MM.1S (cell line): ENCODE measurements at regions not wholly inside any gene's neighbourhood (a gene's known extent, or its start where the extent isn't known, plus 50 kb on each side); places are given as distances from the start of the nearest gene placed in this dataset.

Experiments used
- DNase-seq: peaks from one replicate; pipeline ENCODE4 v3.0.0-alpha.2; 2015
- H2AFZ ChIP-seq: fragments of 300-600 bp; sonication (generic); 2 replicates; pipeline ENCODE4 v1.6.0; 2016; ENCODE audit warnings: antibody characterized with exemption, low read length
- H3F3A ChIP-seq: fragments of 300-600 bp; sonication (generic); 2 replicates; pipeline ENCODE4 v1.6.1; 2016; ENCODE audit warnings: mild to moderate bottlenecking, antibody characterized with exemption, low read length, moderate library complexity, mixed read lengths; ENCODE audit not compliant: insufficient read depth
- H3K27ac ChIP-seq: fragments of 300-600 bp; sonication (generic); 2 replicates; pipeline ENCODE4 v1.5.1; 2016; ENCODE audit warnings: mild to moderate bottlenecking, low read length
- H3K27me3 ChIP-seq: fragments of 300-600 bp; sonication (generic); replicated peaks from 2 replicates; pipeline ENCODE4 v1.6.0; 2016; ENCODE audit warnings: low read length; ENCODE audit not compliant: insufficient read depth
- H3K36me3 ChIP-seq: fragments of 300-600 bp; sonication (generic); replicated peaks from 2 replicates; pipeline ENCODE4 v1.6.1; 2016; ENCODE audit warnings: mild to moderate bottlenecking, low read length, mixed read lengths; ENCODE audit not compliant: insufficient read depth
- H3K4me1 ChIP-seq: fragments of 300-600 bp; sonication (generic); 2 replicates; pipeline ENCODE4 v1.6.1; 2016; ENCODE audit warnings: low read length, mixed read lengths
- H3K4me2 ChIP-seq: fragments of 300-600 bp; sonication (generic); 2 replicates; pipeline ENCODE4 v1.6.0; 2016; ENCODE audit warnings: low read depth, low read length
- H3K4me3 ChIP-seq: fragments of 300-600 bp; sonication (generic); 2 replicates; pipeline ENCODE4 v1.5.1; 2016; ENCODE audit warnings: low read length, mixed read lengths
- H3K79me2 ChIP-seq: fragments of 300-600 bp; sonication (generic); 2 replicates; pipeline ENCODE4 v1.6.1; 2016; ENCODE audit warnings: mixed run types, low read length, mixed read lengths
- H3K9ac ChIP-seq: fragments of 300-600 bp; sonication (generic); 2 replicates; pipeline ENCODE4 v1.6.1; 2016; ENCODE audit warnings: low read length, mixed read lengths
- H3K9me2 ChIP-seq: fragments of 300-600 bp; sonication (generic); replicated peaks from 2 replicates; pipeline ENCODE4 v1.6.1; 2016; ENCODE audit warnings: mild to moderate bottlenecking, low read length, mixed read lengths; ENCODE audit not compliant: insufficient read depth
- H3K9me3 ChIP-seq: fragments of 300-600 bp; sonication (generic); replicated peaks from 2 replicates; pipeline ENCODE4 v1.6.1; 2016; ENCODE audit warnings: mild to moderate bottlenecking, low read length, mixed read lengths; ENCODE audit not compliant: insufficient read depth
- H4K20me1 ChIP-seq: fragments of 300-600 bp; sonication (generic); 2 replicates; pipeline ENCODE4 v1.6.1; 2016; ENCODE audit warnings: mild to moderate bottlenecking, low read length, moderate library complexity, mixed read lengths; ENCODE audit not compliant: insufficient read depth
- EZH2 ChIP-seq: fragments of 300-600 bp; sonication (generic); optimal IDR thresholded peaks from 2 replicates; pipeline ENCODE3; 2017; ENCODE audit warnings: low read depth, mild to moderate bottlenecking, antibody characterized with exemption, low read length, mixed read lengths
- EZH2phosphoT487 ChIP-seq: fragments of 300-600 bp; sonication (generic); IDR thresholded peaks from 2 replicates; pipeline ENCODE4 v1.6.1; 2018; ENCODE audit warnings: antibody characterized with exemption, low read length
- TF ChIP-seq, protein P1 (sequence below): fragments of 300-600 bp; sonication (generic); IDR thresholded peaks from 2 replicates; pipeline ENCODE4 v1.5.1; 2016; ENCODE audit warnings: antibody characterized with exemption, low read length, mixed read lengths

DNA sequence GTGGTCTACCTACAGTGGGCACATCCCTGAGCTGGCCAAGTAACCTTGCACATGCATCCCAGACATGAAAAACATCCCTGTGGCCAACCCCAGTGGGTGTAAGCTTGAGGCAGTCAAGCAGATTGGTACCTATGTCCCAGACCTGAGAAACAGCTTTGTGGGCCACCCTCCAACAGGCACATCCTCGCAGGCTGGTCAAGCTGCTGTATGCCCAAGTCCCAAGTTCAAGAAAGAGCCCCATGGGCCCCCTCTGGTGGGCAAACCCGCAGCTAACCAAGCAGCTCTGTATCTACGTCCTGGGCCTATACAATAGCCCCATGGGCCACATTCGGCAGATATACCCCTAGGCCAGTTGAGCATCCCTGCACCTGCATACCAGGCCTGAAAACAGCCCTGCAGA is 186.3 kb upstream of the GPR149 start:
- Histone ChIP-seq H4K20me1 (no peaks in the 10 kb centered on the region), H3K9me2 (no peaks in the 10 kb centered on the region), H3K9me3 (no peaks in the 10 kb centered on the region), H3K9ac (no peak overlapping the region), H3K4me3 (no peak overlapping the region), H3K27ac (no peak overlapping the region), H3K27me3 (no peaks in the 10 kb centered on the region), H3K4me1 (no peaks in the 10 kb centered on the region), H3K36me3 (no peaks in the 10 kb centered on the region), H2AFZ (no peak overlapping the region), H3F3A (no peaks in the 10 kb centered on the region), H3K4me2 (no peak overlapping the region), H3K79me2 (no peaks in the 10 kb centered on the region)
- TF ChIP-seq, protein P1, sequence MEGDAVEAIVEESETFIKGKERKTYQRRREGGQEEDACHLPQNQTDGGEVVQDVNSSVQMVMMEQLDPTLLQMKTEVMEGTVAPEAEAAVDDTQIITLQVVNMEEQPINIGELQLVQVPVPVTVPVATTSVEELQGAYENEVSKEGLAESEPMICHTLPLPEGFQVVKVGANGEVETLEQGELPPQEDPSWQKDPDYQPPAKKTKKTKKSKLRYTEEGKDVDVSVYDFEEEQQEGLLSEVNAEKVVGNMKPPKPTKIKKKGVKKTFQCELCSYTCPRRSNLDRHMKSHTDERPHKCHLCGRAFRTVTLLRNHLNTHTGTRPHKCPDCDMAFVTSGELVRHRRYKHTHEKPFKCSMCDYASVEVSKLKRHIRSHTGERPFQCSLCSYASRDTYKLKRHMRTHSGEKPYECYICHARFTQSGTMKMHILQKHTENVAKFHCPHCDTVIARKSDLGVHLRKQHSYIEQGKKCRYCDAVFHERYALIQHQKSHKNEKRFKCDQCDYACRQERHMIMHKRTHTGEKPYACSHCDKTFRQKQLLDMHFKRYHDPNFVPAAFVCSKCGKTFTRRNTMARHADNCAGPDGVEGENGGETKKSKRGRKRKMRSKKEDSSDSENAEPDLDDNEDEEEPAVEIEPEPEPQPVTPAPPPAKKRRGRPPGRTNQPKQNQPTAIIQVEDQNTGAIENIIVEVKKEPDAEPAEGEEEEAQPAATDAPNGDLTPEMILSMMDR, result no peak
- TF ChIP-seq EZH2 (no peak), EZH2phosphoT487 (no peak)
- no peak for DNase-seq

GRCh38 chr3:154615471-154615870 is 185.5 kb upstream of the GPR149 start:
- DNase-seq, result no peak

GRCh38 chr3:154614601-154615000 is 184.6 kb upstream of the GPR149 start:
- no peak overlapping the region for H3K9ac ChIP-seq
- no peak overlapping the region for H3K4me3 ChIP-seq
- no peaks in the 10 kb centered on the region for H3K36me3 ChIP-seq
- no peaks in the 10 kb centered on the region for H4K20me1 ChIP-seq
- no peak overlapping the region for H3K4me2 ChIP-seq
- no peak overlapping the region for H2AFZ ChIP-seq
- H3K9me2 ChIP-seq, result no peaks in the 10 kb centered on the region
- no peaks in the 10 kb centered on the region for H3K4me1 ChIP-seq
- TF ChIP-seq, protein P1, result no peak
- H3K27me3 ChIP-seq, result no peaks in the 10 kb centered on the region
- DNase-seq, result no peak
- H3K9me3 ChIP-seq, result no peaks in the 10 kb centered on the region
- no peaks in the 10 kb centered on the region for H3K79me2 ChIP-seq
- no peak overlapping the region for H3K27ac ChIP-seq
- no peaks in the 10 kb centered on the region for H3F3A ChIP-seq

More at GRCh38 chr3:154615471-154615870, 185.5 kb upstream of the GPR149 start:
- Histone ChIP-seq H3K79me2 (no peaks in the 10 kb centered on the region), H3K9me2 (no peaks in the 10 kb centered on the region), H2AFZ (no peak overlapping the region), H3K27me3 (no peaks in the 10 kb centered on the region), H3K4me1 (no peaks in the 10 kb centered on the region), H3K4me3 (no peak overlapping the region), H3K36me3 (no peaks in the 10 kb centered on the region), H4K20me1 (no peaks in the 10 kb centered on the region), H3K9me3 (no peaks in the 10 kb centered on the region), H3K9ac (no peak overlapping the region), H3K27ac (no peak overlapping the region), H3F3A (no peaks in the 10 kb centered on the region), H3K4me2 (no peak overlapping the region)
- TF ChIP-seq, protein P1, result no peak
- TF ChIP-seq EZH2phosphoT487 (no peak), EZH2 (no peak)
